NCI-H69 (cell line): ENCODE measurements at regions not wholly inside any gene's neighbourhood (a gene's known extent, or its start where the extent isn't known, plus 50 kb on each side); places are given as distances from the start of the nearest gene placed in this dataset.
"Not testable (repeated sequence)": the region's sequence is repeated elsewhere in the genome, so short reads cannot be mapped to it uniquely, and the experiment has no call there.

ENCODE experiments used
- DNase-seq: peaks from one replicate; lab custom pipeline; 2025; lab: John Stamatoyannopoulos, UW

DNA sequence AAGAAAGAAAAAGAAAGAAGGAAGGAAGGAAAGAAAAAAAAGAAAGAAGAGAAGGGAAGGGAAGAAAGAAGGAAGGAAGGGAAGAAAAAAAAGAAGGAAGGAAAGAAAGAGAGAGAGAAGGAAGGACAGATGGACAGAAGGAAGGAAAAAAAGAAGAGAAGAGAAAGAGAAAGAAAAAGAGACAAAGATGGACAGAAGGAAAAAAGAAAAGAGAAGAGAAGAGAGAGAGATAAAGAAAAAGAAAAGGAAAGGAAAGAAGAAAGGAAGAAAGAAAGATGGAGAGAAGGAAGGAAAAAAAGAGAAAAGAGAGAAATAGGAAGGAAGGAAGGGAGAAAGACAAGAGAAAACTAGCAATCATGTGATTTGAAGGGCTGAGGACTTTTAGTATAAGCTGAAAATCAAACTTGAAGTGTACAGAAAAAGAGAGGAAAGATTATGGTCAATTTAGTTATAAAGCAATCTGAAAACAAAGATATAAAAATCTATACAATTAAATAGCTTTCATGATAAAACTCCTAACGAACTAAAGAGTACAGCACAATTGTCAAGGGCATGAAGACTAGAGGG lies 115.3 kb downstream of the LTN1 start:
- no peak for DNase-seq

DNA sequence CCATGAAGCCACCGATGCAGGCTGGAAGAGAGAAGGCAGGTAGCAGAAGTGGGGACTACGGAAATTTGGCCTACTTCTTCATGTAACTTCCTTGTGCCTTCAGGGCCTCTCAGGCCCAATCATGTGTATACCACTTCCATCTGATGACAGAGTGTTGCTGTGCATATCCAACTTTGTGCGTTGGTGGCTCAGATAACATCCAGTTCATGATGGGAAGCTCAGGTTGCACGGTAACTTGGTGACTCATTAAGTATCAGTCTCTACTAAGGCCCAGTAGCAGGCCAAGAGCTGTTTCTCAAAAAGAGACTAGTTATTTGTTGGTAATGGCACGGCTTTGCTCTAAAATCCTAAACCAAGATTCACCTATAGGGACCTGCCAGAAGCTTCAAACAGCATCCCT lies 117.6 kb downstream of the LTN1 start:
- no peak for DNase-seq

DNA sequence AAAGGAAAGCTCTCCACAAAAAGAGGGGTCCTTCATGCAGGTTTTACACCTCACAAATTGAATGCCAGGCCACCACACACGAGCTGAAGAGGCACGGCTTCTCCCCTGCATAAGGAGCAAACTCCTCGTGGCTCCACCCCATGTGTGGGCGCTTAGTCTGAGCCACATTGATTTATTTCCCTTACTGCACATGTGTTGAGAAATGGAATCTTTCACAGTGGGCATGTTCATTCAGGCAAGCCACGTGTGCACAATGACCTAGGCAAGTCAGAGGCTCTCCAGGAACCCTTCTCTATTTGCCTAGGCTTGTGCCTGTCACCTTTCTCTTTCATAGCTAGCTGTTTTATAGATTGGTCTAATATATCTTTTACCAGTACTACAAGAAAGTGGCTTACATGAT lies 120.5 kb downstream of the LTN1 start:
- no peak for DNase-seq

DNA sequence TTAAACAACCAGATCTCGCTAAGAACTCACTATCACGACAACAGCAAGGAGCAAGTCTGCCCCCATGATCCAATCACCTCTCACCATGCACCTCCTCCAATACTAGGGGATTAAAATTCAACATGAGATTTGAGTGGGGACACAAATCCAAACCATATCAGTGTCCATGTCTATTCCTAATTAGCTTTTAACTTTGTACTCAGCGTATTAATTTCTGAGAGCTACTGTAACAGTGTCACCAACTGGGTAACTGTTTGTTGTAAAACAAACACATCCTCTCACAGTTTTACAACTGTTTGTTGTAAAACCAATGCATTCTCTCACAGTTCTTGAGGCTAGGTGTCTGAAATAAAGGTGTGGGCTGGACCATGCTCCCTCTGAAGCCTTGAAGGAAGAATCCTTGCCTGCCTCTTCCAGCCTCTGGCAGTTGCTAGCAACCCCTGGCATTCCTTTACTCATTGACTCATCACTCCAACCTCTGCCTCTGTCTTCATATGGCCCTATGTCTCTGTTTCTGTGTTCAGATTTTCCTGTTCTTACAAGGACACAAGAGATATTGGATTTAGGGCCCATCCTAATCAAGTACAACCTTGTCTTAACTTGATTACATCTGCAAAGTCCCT lies 121.2 kb downstream of the LTN1 start:
- DNase-seq: no peak

DNA sequence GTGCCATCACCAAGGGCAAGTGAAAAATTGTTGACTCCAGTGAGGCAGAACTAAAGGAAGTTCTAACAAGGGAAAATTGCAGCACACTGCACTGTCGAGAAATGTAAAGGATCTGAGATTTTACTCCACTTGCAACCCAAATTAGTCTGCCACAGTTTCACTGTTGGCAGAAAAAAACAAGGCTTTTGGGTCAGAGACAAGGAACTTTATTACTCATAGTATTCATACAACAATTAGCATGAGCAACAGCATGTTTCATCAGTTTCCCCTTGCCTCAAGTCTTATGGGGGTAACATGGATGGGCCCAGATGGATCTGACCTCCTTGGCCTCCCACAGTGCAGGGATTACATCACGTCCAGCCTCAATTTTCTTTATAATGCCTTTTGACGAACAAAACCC lies 125.3 kb downstream of the LTN1 start:
- DNase-seq: no peak

DNA sequence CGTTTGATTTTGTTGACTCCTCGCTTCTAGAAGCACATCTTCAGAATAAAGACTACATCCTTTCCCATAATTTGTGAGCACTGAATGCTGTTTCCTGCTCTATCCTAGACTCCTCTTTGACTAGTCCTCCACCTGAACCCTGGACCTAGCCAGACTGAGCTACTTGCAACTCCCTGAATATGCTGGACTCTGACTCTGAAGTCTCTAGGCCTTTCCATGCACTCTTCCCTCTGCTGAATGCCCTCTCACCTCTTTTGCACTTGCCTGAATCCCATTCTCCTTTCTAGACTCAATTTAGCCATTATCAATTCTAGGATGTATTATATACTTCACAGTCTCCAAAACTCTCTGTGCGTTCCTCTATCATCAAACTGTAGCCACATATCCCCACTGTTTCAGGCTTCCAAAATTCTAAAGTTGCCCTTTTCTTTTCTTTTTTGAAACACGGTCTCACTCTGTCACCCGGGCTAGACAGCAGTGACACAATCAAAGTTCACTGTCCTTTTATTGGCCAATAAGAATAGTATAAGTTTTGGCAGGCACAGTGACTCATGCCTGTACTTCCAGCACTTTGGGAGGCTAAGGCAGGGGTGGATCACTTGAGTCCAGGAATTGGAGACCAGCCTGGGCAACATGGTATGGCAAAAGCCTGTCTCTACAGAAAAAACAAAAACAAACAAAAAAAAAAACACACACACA lies 127.0 kb downstream of the LTN1 start:
- no peak for DNase-seq

DNA sequence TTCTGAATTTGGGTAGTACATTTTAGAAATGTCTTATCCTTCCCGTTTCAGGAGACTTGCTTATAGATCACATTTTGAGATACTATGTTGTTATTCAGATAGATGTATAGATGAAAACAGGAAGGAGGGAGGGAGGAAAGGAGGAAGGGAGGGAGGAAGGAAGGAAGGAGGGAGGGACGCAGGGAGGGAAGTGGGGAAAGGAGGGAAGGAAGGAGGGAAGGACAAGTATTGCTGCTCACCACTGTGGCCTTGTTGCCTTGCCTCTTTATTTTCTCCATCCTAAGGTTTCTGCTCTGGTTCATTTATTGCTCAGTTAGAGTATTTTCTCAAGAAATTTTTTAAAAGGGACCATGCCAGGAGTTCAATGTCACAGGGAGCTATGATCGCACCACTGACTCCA lies 134.3 kb downstream of the LTN1 start:
- no peak for DNase-seq

DNA sequence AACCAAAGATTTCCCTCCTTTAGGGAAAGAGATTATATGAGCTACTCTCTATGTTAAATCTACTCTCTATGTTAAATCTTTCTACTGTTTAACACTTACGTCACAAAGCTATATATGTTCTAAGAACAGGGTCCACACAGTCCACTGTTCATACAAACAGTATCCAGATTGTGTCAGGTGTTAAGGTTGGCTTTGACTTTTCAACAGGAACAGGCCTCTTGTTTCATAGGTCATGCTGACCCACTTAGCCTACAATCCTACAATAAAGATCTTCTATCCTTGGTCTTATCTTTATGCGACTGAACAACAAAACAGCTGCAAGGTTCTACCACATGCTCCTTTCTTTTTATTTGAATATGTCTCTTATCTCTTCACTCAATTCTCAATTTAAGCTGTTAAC lies 134.9 kb downstream of the LTN1 start:
- no peak for DNase-seq

DNA sequence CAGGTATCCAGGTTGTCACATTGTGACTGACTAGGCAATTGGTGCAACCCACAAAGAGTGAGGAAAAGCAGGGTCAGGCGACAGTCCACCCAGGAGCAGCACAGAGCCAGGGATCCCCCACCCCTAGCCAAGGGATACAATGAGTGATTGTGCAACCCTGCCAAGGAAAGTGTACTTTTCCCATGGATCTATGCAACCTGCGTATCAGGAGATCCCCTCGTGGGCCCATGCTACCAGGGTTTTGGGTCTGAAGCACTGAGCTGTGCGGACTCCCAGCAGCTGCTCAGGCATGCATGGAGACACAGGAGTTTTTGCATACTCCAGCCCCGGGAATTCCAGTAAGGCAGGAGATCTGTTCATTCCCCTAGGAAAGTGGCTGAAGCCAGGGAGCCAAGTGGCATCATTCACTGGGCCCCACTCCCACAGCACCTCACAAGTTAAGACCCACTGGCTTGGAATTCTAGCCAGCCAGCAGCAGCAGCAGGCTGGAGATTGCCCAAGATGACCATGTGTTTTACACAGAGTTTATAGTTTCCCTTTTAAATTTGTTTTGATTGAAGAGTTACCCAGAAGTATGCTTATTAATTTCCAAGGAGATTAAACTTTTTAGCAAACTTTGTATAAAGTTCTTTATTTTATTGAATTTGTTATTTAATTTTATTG lies 136.0 kb downstream of the LTN1 start:
- DNase-seq: no peak

DNA sequence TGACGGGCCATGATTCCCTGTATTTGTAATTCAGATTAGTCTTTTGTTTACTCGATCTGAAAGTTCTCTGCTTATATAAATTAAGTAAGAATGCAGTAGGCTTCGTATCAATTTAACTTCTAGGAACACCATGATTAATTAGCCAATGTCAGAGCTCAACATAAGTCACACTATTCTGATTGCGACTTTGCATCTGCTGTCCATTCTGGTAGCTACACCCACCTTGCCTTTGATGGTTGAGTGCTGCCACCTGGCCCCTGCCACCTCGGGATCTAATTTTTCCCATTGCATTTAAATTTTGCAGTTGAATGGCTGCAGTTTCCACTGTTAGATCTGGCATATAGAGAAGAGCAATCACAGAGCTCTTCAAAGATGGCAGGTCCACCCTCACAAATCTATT lies 140.0 kb downstream of the LTN1 start:
- no peak for DNase-seq

DNA sequence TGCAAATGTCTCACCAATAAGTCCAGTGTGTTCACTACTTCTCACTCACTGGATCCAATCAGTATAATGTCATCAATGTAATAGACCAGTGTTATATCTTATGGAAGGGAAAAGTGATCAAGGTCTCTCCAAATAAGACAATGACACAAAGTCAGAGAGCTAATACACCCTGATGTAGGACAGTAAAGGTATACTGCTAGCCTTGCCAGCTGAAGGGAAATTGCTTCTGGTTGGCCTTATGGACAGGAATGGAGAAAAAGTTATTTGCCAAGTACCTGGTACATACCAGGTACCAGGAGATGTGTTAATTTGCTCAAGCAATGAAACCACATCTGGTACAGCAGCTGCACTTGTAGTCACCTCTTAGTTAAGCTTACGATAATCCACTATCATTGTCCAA lies 141.0 kb downstream of the LTN1 start:
- DNase-seq: no peak

DNA sequence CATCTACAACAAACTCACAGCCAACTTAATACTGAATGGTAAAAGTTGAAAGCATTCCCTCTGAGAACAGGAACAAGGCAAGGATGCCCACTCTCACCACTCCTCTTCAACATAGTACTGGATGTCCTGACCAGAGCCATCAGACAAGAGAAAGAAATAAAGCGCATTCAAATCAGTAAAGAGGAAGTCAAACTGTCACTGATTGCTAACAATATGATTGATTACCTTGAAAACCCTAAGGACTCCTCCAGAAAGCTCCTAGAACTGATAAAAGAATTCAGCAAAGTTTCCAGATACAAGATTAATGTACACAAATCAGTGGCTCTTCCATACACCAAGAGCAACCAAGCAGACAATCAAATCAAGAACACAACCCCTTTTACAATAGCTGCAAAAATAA lies 153.4 kb downstream of the LTN1 start:
- DNase-seq: not testable (repeated sequence)

DNA sequence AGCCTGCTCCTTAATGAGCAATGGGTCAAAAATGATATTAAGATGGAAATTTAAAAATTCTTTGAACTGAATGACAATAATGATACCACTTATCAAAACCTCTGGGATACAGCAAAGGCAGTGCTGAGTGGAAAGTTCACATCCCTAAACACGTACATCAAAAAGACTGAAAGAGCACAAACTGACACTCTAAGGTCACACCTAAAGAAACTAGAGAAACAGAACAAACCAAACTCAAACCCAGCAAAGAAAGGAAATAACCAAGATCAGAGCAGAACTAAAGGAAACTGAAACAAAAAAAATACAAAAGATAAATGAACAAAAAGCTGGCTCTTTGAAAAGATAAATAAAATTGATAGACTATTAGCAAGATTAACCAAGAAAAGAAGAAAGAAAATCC lies 155.3 kb downstream of the LTN1 start:
- not testable (repeated sequence) for DNase-seq

DNA sequence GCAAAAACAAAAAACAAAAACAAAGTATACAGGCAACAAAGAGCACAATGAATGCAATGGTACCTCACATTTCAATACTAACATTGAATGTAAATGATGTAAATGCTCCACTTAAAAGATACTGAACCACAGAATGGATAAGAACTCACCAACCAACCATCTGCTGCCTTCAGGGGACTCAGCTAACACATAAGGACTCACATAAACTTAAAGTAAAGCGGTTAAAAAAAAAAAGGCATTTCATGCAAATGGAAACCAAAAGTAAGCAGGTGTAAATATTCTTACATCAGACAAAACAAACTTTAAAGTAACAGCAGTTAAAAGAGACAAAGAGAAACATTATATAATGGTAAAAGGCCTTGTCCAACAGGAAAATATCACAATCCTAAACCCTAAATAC lies 156.1 kb downstream of the LTN1 start:
- DNase-seq: not testable (repeated sequence)

DNA sequence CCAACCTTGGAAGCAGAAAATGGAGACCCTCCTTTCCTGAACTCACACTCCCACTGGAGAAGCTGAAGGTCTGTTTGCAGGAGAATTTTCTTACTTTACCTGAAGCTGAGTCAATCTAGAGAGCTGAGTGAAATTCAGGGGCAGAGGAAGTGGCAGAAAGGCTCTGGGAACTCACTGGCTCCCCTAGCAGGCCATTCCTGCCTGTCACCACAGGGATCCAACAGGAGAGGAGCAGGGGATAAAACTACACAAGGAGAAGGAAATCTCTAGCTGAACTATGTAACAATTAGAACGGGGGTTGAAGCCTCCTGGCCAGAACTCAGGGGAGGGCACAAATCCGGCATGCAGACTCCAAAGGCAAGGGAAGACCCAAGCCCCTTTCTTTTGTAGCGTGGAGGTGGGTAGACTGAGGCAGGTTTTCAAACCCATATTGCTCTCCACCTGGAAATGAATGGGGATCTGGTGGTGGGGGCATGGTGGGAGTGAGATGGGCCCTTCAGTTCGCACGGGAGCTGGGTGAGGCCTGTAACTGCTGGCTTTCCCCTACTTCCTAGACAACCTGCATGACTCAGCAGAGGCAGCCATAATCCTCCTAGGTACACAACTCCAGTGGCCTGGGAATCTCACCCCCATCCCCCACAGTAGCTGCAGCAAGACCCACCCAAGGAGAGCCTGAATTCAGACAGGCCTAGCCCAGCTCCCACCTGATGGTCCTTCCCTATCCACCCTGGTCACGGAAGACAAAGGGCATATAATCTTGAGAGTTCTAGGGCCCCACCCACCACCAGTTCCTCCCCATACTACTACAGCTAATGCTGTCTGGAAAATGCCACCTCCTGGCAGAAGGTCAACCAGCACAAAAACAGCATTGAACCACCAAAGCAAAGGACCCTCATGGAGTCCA lies 158.1 kb downstream of the LTN1 start:
- DNase-seq: no peak

DNA sequence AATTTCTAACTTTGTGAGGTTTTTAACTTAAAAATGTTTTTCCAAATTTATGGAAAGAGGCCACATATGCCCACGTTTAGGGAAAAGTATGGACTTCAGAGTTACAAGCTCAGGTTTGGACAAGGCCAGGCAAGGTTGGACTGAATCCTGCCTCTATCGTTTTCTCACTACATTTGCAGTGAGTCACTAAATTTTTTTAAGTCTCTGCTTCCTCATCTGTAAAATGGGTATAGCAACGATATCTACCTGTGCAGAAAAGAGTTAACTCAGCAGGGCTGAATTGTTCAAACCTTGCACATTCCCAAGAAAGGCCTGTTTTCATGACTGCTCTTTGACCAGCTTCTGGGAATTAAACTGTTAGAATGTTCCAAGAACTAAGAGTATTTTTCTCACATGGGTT lies 159.1 kb downstream of the LTN1 start:
- DNase-seq: no peak

DNA sequence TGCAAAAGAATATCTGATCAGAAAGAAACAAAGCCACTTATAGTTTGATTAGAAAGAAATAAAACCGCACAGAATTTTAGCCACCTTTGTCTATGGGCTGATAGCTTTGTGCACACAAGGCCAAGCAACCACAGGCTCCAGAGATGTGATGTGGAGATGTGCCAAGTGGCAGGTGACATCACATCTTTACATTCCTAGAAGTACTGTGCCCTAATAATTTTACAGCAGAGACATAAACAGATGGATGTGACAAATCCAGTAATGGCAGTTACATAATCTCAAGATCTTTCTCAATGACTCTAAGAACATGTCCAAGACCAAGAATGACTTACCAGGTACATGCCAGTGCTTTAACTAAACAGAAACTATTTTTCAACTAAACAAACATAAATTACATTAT lies 159.5 kb downstream of the LTN1 start:
- DNase-seq: no peak

DNA sequence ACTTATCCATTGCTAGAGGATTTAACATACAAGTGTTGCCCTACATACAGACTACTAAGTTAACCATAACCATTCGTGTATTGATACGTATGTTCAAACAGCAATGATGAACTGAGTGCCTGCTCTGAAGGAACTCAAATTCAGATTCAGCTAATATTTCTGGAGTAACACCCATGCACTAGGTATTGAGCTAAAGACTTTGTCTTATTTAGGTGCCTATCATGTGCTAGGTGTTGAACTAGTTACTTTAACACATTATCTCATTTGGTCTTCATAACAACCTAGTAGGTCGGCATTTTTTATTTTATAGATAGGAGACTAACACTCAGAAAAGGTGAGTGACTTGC lies 160.0 kb downstream of the LTN1 start:
- no peak for DNase-seq

DNA sequence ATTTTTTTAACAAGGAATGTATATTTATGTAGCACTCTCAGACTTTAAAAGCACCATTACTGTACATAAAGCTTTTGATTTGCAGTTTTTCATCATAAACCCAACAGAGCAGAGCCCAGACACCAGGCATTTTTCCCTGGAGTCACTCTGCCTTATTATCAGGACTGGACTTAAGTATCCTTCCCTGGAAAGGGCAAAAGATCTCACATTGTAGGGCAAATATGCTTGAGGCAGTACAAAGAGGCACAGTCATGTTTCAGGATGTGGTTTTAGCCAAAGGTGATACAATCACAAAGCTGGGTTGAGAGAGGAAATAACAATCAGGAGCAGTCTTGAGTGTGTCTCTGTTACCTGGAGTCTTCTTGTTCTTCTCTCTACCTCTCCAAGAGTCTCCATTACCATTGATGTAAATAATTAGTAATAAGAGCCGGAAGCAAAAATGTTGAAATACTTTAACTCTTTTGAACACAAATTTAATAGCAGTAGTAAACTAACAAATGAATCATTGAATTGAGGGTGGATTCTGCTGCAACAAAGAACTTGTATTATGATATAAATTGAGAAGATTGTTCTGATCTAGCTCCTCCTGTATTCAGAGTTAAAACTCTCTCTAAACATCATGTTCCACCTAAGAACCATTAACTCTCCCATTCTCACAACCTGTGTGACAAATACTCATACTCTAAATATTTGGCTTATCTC lies 160.5 kb downstream of the LTN1 start:
- DNase-seq: no peak

DNA sequence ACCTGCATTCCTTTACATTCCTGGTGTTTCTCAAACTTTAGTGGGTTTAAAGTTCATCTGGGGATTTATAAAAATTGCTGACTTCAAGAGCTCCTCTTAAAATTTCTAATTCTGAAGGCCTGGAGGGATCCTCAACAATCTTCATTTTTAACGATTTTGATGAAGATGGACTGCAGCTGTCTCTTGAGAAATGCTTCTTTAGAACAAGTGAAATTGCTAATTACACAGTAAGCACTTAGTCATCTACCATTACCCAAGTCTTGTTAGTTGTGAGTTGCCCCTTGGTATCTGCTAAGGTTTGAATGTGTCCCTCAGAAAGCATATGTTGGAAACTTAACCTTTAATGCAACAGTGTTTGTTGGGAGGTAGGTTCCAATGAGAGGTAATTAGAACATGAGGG lies 163.7 kb downstream of the LTN1 start:
- DNase-seq: no peak

DNA sequence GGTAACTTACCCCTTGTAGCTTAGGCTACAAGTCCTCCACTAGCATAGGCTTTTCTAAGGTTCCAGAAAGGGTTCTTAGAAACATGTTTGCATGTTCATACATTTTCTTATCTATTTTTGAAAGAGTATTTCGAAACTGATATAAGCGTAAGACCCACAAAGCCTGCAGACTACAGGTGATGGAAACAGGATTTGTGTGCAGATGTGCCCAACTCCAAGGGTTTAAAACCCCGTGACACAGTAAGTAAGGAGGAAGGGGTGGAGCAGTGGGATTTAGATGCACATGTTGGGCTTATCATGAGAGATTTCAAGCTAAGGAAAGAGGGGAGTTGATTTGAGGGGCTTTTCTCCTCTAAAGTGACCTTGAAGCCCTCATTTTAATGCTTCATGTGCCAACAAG lies 164.7 kb downstream of the LTN1 start:
- DNase-seq: no peak

DNA sequence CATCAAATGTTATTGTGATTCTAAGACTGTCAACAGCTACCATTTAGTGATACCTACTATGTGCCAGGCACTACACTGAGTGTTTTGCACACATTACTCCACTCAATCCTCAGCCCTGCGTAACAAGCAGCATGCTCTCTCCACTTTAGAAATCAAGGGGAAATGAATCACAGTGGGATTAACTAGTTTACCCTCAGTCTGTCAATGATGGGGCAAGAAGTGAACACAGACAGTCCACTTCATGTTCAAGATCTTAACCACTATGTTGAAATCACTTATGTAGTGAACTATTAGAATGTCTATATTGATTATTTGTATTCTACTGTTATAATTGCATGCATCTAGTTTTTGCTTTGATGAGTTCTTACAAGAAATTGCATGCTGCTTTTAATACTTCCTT lies 165.3 kb downstream of the LTN1 start:
- DNase-seq: no peak
